Type B pancreatic cell (in vitro differentiated cells): ENCODE measurements at regions not wholly inside any gene's neighbourhood (a gene's known extent, or its start where the extent isn't known, plus 50 kb on each side); places are given as distances from the start of the nearest gene placed in this dataset.

Experiments used
- DNase-seq: peaks from one replicate; pipeline ENCODE4 v3.0.0; 2021; ENCODE audit warnings: mixed read lengths; ENCODE audit not compliant: unreplicated experiment; ENCODE audit errors: extremely low spot score
- H3K27ac Mint-ChIP-seq: 2 replicates; pipeline ENCODE4 v1.8.0; 2021; ENCODE audit warnings: mild to moderate bottlenecking, mixed read lengths
- H3K27me3 Mint-ChIP-seq: 2 replicates; pipeline ENCODE4 v1.8.0; 2021; ENCODE audit warnings: mixed read lengths
- H3K36me3 Mint-ChIP-seq: 2 replicates; pipeline ENCODE4 v1.8.0; 2021; ENCODE audit warnings: mixed read lengths
- H3K4me1 Mint-ChIP-seq: one replicate; pipeline ENCODE4 v1.8.0; 2021; ENCODE audit warnings: mixed read lengths; ENCODE audit not compliant: unreplicated experiment
- H3K4me3 Mint-ChIP-seq: 2 replicates; pipeline ENCODE4 v1.8.0; 2021; ENCODE audit warnings: mild to moderate bottlenecking, mixed read lengths
- H3K9me3 Mint-ChIP-seq: 2 replicates; pipeline ENCODE4 v1.8.0; 2021; ENCODE audit warnings: mixed read lengths
- TF ChIP-seq, protein P1 (sequence below): fragments of 200-600 bp; sonication (generic); conservative IDR thresholded peaks from 2 replicates; pipeline ENCODE4 v1.5.0; 2021; ENCODE audit warnings: antibody characterized with exemption, mild to moderate bottlenecking

GRCh38 chr3:181782306-181782954, 70.7 kb downstream of the SOX2 start:
- TF ChIP-seq, protein P1, sequence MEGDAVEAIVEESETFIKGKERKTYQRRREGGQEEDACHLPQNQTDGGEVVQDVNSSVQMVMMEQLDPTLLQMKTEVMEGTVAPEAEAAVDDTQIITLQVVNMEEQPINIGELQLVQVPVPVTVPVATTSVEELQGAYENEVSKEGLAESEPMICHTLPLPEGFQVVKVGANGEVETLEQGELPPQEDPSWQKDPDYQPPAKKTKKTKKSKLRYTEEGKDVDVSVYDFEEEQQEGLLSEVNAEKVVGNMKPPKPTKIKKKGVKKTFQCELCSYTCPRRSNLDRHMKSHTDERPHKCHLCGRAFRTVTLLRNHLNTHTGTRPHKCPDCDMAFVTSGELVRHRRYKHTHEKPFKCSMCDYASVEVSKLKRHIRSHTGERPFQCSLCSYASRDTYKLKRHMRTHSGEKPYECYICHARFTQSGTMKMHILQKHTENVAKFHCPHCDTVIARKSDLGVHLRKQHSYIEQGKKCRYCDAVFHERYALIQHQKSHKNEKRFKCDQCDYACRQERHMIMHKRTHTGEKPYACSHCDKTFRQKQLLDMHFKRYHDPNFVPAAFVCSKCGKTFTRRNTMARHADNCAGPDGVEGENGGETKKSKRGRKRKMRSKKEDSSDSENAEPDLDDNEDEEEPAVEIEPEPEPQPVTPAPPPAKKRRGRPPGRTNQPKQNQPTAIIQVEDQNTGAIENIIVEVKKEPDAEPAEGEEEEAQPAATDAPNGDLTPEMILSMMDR, result no peak
- no peak overlapping the region for H3K4me3 Mint-ChIP-seq
- H3K36me3 Mint-ChIP-seq, result no peaks in the 10 kb centered on the region
- H3K27me3 Mint-ChIP-seq, result no peaks in the 10 kb centered on the region
- H3K4me1 Mint-ChIP-seq, result peaks cover 8% of the 10 kb centered on the region
- H3K27ac Mint-ChIP-seq, result peak overlapping the region; percentile 13
- DNase-seq, result no peak
- no peaks in the 10 kb centered on the region for H3K9me3 Mint-ChIP-seq

DNA sequence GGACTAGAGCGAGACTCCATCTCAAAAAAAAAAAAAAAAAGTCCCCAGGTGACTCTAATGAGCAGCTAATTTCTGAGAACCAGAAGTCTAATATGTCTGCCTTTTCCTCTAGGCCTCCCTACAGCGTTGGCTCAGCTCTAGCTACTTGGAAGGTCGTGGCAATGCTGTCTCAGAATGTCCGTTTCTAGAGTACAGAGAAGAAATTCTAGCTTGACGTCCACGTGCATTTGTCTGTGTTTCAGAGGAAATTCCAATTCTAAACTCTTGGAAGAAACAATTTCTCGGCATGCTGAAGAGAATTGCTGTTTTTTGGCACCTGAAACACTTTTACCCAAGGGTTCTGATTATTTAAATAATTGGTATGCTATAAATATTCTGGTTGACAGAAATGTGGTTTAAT, 78.8 kb downstream of the SOX2 start:
- no peak for DNase-seq
- TF ChIP-seq, protein P1, result no peak
- no peak overlapping the region for H3K27ac Mint-ChIP-seq
- H3K4me3 Mint-ChIP-seq, result no peak overlapping the region
- no peaks in the 10 kb centered on the region for H3K27me3 Mint-ChIP-seq
- H3K36me3 Mint-ChIP-seq, result no peaks in the 10 kb centered on the region
- peaks cover 10% of the 10 kb centered on the region for H3K4me1 Mint-ChIP-seq
- no peaks in the 10 kb centered on the region for H3K9me3 Mint-ChIP-seq

- TF ChIP-seq, protein P1, result no peak
- Mint-ChIP-seq H3K9me3 (no peaks in the 10 kb centered on the region), H3K4me3 (no peak overlapping the region), H3K4me1 (peaks cover 10% of the 10 kb centered on the region), H3K27me3 (no peaks in the 10 kb centered on the region), H3K27ac (no peak overlapping the region), H3K36me3 (no peaks in the 10 kb centered on the region)
- DNase-seq, result no peak
Measured at GRCh38 chr3:181791056-181791955, 79.6 kb downstream of the SOX2 start.

DNA sequence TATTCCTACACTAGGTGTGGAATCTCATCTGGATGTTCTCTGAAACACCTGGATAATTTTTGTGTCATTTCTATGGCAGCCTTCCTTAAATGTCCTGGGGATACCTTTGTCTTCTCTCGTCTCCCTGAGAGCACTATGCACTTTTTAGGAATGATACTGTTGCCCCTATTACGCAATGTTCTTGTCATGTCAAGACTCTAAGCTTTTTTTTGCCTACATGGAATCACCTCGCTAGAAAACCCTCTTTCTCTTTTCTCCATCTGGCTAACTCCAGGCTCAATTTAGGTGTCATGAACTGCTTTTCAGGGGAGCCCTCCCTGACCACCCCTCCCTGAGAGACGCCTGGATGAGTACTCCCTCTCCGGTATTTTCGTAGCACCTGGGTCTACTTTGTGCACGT, 81.3 kb downstream of the SOX2 start:
- no peaks in the 10 kb centered on the region for H3K9me3 Mint-ChIP-seq
- H3K4me1 Mint-ChIP-seq, result peaks cover 14% of the 10 kb centered on the region
- H3K36me3 Mint-ChIP-seq, result no peaks in the 10 kb centered on the region
- H3K27ac Mint-ChIP-seq, result no peak overlapping the region
- no peaks in the 10 kb centered on the region for H3K27me3 Mint-ChIP-seq
- no peak for DNase-seq
- no peak overlapping the region for H3K4me3 Mint-ChIP-seq
- TF ChIP-seq, protein P1, result no peak

GRCh38 chr3:181794011-181794790, 82.5 kb downstream of the SOX2 start:
- Mint-ChIP-seq H3K27me3 (no peaks in the 10 kb centered on the region), H3K9me3 (no peaks in the 10 kb centered on the region), H3K36me3 (no peaks in the 10 kb centered on the region), H3K4me3 (no peak overlapping the region), H3K4me1 (peaks cover 14% of the 10 kb centered on the region), H3K27ac (no peak overlapping the region)
- no peak for DNase-seq
- TF ChIP-seq, protein P1, result no peak
